ENCODE measurements at regions not wholly inside any gene's neighbourhood (a gene's known extent, or its start where the extent isn't known, plus 50 kb on each side); places are given as distances from the start of the nearest gene placed in this dataset.

DNA sequence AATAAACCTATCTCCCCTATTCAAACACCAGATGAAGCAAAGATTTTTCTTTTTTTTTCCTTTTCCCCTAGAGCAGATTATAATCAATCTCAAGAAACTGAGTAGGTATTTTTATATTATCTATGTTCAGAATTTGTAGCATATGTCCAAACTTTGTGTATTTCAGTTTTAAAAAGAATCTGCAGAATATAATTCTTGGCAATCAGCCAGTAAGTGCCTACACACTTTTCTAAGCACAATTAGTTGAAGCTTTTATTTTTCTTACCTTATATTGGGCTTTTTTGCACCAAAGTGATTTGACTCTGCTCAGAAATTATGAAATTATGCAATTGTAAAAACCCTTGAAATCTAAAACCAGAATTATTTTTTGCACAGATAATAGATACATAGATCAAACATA is 315.8 kb upstream of the PHF14 start:
- BruUV-seq (replicated peaks), result no TSS peak
- Histone ChIP-seq H3K27me3 (ENCODE audit: control insufficient read depth, insufficient read depth, low read length) (no peaks in the 10 kb centered on the region), H2BK20ac (ENCODE audit: low read depth, low read length) (no peak overlapping the region), H4K20me1 (ENCODE audit: insufficient read depth, low read length) (no peaks in the 10 kb centered on the region), H3K4me1 (ENCODE audit: control insufficient read depth, insufficient read depth, low read length) (no peaks in the 10 kb centered on the region), H2AK5ac (ENCODE audit: low read depth, low read length) (no peak overlapping the region), H4K8ac (ENCODE audit: low read depth in 2 of 2, low read length in 2 of 2) (no peak overlapping the region), H3K9ac (ENCODE audit: low read depth, low read length) (no peak overlapping the region), H3K4me2 (ENCODE audit: low read depth, low read length) (no peak overlapping the region), H3K56ac (ENCODE audit: extremely low read depth, insufficient read depth, low read length) (no peak overlapping the region), H2BK15ac (ENCODE audit: low read depth, low read length) (no peak overlapping the region), H3K79me1 (ENCODE audit: low read depth in 1 of 2, low read length in 2 of 2) (no peaks in the 10 kb centered on the region), H4K5ac (ENCODE audit: low read depth, low read length) (no peak overlapping the region), H2BK5ac (ENCODE audit: low read depth, low read length, poor library complexity, severe bottlenecking) (no peak overlapping the region), H3K18ac (ENCODE audit: low read depth, low read length) (no peak overlapping the region), H2AFZ (replicated peaks; ENCODE audit: low read length, poor library complexity) (no peak overlapping the region), H3K4ac (ENCODE audit: low read depth, low read length) (no peak overlapping the region), H3K9me3 (ENCODE audit: control insufficient read depth, insufficient read depth, low read length) (peaks cover 3% of the 10 kb centered on the region; the same call in 1 of the 2 replicates), H3K27ac (ENCODE audit: insufficient read depth, low read length) (no peak overlapping the region), H3K9me1 (ENCODE audit: insufficient read depth, low read length) (no peaks in the 10 kb centered on the region), H3K36me3 (ENCODE audit: control insufficient read depth, insufficient read depth, low read length) (no peaks in the 10 kb centered on the region), H4K91ac (ENCODE audit: insufficient read depth, low read depth, low read length) (no peak overlapping the region), H3K14ac (replicated peaks; ENCODE audit: low read depth, low read length) (no peak overlapping the region), H3K4me3 (ENCODE audit: insufficient read depth, low read depth, low read length) (no peak overlapping the region), H2BK120ac (ENCODE audit: low read depth, low read length) (no peak overlapping the region), H2AK9ac (replicated peaks; ENCODE audit: low read depth, low read length, poor library complexity) (no peak overlapping the region), H3K23ac (ENCODE audit: low read depth, low read length) (no peak overlapping the region)
- ChIA-PET POLR2A (ENCODE audit: unreplicated experiment) (no interaction called here), CTCF (no interaction called here)
- TF ChIP-seq, protein P1, sequence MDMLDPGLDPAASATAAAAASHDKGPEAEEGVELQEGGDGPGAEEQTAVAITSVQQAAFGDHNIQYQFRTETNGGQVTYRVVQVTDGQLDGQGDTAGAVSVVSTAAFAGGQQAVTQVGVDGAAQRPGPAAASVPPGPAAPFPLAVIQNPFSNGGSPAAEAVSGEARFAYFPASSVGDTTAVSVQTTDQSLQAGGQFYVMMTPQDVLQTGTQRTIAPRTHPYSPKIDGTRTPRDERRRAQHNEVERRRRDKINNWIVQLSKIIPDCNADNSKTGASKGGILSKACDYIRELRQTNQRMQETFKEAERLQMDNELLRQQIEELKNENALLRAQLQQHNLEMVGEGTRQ (IDR thresholded peaks at IDR 0.05; ENCODE audit: low read depth, low read length), result no peak
- no peak for TF ChIP-seq MXI1 (IDR thresholded peaks at IDR 0.05; ENCODE audit: borderline replicate concordance, low read depth, low read length)
- intact Hi-C loops (cut with micrococcal nuclease) (no loop called here), dilution Hi-C loops (cut with HindIII; ENCODE audit: low sequenced_read_pairs, unreplicated experiment) (no loop called here), in situ Hi-C loops (cut with MboI; ENCODE audit: low sequenced_read_pairs) (no loop called here)
- no peak for DNase-seq
- no peak for ATAC-seq (ENCODE audit: low read depth)

Measured in IMR-90 (cell line).